Lower leg skin (tissue), 4 donors: ENCODE measurements at regions not wholly inside any gene's neighbourhood (a gene's known extent, or its start where the extent isn't known, plus 50 kb on each side); places are given as distances from the start of the nearest gene placed in this dataset.

Source experiments
- DNase-seq, 2 donors: peaks; one replicate each; pipeline ENCODE4 v3.0.0-alpha.2; 2019; ENCODE audit warnings: low spot score in 2 of 2
- H3K4me3 ChIP-seq: fragments of 200-600 bp; sonication (generic); 2 replicates; pipeline ENCODE4 v1.5.1; 2017; ENCODE audit warnings: mild to moderate bottlenecking, low read depth; ENCODE audit not compliant: poor library complexity, severe bottlenecking
- POLR2A ChIP-seq, 2 donors: fragments of 450-650 bp; IDR thresholded peaks; one replicate each; pipeline ENCODE4 v1.6.1; 2016 to 2017; ENCODE audit warnings: antibody characterized with exemption in 2 of 2, mild to moderate bottlenecking in 1 of 2, moderate library complexity in 1 of 2
- WGBS, 2 donors: methylation state at CpG; one replicate each; pipeline ENCODE4 v1.1.5; 2018; 5-methylcytosine and 5-hydroxymethylcytosine counted together
- intact Hi-C: fragments of 100-400 bp; cut with DNase I; formaldehyde crosslinking; loops from one replicate; pipeline ENCODE4 v1.15.0; 2023; ENCODE audit warnings: low total_unique reads
- TF ChIP-seq, protein P1 (sequence below), 3 donors: fragments of 450-650 bp; IDR thresholded peaks; one replicate each; pipeline ENCODE4 v1.5.1; 2016; ENCODE audit warnings: antibody characterized with exemption in 3 of 3, mild to moderate bottlenecking in 3 of 3, moderate library complexity in 2 of 3

DNA sequence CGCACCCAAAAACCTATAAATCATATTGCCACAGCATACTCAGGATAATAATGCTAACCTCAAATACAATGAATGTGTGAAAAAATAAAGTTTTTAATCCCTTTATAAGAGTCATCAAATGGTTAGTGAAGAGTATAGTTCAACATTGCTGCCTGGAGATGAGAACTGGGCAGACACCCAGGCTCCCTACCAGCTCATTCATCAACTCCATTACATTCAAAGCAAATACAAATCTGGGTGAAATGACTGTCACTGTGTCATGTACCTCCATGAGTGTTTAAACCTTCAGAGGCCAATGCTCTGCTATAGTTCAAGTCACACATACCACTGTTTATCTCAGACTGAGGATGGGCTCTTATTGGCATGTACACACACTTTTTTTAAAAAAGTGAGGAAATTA lies 167.2 kb upstream of the KCNMB2 start:
- 93 to 95% methylated on average over 1 of the region's 1 CpG for WGBS, 2 donors
- H3K4me3 ChIP-seq, result no peak overlapping the region
- TF ChIP-seq, protein P1, sequence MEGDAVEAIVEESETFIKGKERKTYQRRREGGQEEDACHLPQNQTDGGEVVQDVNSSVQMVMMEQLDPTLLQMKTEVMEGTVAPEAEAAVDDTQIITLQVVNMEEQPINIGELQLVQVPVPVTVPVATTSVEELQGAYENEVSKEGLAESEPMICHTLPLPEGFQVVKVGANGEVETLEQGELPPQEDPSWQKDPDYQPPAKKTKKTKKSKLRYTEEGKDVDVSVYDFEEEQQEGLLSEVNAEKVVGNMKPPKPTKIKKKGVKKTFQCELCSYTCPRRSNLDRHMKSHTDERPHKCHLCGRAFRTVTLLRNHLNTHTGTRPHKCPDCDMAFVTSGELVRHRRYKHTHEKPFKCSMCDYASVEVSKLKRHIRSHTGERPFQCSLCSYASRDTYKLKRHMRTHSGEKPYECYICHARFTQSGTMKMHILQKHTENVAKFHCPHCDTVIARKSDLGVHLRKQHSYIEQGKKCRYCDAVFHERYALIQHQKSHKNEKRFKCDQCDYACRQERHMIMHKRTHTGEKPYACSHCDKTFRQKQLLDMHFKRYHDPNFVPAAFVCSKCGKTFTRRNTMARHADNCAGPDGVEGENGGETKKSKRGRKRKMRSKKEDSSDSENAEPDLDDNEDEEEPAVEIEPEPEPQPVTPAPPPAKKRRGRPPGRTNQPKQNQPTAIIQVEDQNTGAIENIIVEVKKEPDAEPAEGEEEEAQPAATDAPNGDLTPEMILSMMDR (IDR thresholded peaks at IDR 0.05), result no peak
- no peak for TF ChIP-seq POLR2A (IDR thresholded peaks at IDR 0.05)
- no peak for DNase-seq
- intact Hi-C loops, result no loop called here

DNA sequence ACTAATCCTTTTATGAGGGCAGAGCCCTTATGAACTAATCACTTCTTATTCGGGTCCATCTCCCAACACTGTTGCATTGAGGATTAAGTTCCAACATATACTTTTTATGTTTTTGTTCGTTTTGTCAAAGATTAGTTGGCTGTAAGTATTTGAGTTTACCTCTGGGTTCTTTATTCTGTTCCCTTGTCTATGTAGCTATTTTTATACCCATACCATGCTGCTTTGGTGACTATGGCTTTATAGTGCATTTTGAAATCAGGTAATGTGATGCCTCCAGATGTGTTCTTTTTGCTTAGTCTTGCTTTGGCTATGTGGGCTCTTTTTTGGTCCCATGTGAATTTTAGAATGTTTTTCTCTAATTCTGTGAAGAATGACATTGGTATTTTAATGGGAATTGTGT lies 166.4 kb upstream of the KCNMB2 start:
- no peak overlapping the region for H3K4me3 ChIP-seq
- intact Hi-C loops, result no loop called here
- TF ChIP-seq, protein P1 (IDR thresholded peaks at IDR 0.05), result no peak
- TF ChIP-seq POLR2A (IDR thresholded peaks at IDR 0.05), result no peak
- WGBS, 2 donors, result 91 to 97% methylated on average over 2 of the region's 2 CpGs
- no peak for DNase-seq

DNA sequence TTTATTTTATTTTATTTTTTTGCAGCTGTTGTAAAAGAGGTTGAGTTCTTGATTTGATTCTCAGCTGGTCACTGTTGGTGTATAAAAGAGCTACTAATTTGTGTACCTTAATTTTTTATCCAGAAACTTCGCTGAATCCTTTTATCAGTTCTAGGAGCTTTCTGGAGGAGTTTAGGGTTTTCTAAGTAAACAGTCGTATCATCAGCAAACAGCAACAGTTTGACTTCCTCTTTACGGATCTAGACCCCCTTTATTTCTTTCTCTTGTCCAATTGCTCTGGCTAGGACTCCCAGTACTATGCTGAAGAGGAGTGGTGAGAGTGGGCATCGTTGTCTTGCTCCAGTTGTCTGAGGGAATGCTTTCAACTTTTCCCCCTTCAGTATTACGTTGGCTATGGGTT lies 165.8 kb upstream of the KCNMB2 start:
- no peak for TF ChIP-seq POLR2A (IDR thresholded peaks at IDR 0.05)
- TF ChIP-seq, protein P1 (IDR thresholded peaks at IDR 0.05), result no peak
- intact Hi-C loops, result no loop called here
- 95 to 96% methylated on average over 5 of the region's 5 CpGs for WGBS, 2 donors

DNA sequence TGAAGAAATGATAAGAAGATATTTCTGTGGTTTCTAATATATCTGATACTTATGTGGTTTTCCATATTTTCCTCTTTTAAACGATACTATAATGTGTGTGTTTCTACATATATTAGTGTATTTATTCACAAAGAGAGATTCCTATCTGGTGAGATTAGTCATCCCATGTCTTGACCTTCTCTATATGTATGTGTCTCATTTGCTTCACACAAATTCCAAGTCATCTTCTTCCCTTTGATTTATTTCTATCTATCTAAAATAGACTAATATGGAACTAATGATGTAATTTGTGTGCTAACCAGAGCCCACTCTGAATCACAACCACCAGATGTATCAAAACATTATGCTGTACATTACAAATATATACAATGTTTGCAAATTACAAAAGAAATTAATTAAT lies 154.7 kb upstream of the KCNMB2 start:
- no peak for DNase-seq
- no peak overlapping the region for H3K4me3 ChIP-seq
- intact Hi-C loops, result no loop called here
- TF ChIP-seq, protein P1 (IDR thresholded peaks at IDR 0.05), result no peak
- no peak for TF ChIP-seq POLR2A (IDR thresholded peaks at IDR 0.05)
- 31 to 55% methylated on average over 1 of the region's 1 CpG for WGBS, 2 donors

More for the DNA sequence above, 165.8 kb upstream of the KCNMB2 start:
- no peak for DNase-seq
- H3K4me3 ChIP-seq, result no peak overlapping the region

DNA sequence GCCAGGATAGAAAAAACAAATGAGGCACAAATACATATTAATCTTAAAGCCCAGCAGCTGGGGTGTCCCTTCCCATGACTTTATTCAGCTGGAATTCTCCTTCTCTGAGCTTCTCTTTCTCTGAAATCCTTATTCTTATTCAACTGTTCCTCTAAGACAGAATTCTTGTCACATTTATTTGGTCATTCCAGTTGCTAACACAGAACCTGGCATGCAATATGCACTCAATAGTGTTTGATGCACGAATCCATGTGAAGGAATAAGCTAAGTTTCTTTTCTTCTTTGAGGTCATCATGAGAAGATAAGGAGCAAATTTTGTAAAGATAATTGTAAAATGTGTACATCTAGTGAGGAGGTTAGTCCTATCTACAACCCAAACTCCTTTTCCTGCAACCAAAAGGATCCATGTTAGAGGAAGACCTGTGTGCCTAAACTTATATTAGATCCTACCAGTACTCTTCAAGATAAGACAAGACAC lies 154.2 kb upstream of the KCNMB2 start:
- no peak for DNase-seq
- intact Hi-C loops, result no loop called here
- 43 to 53% methylated on average over 1 of the region's 1 CpG for WGBS, 2 donors
- H3K4me3 ChIP-seq, result no peak overlapping the region
- TF ChIP-seq, protein P1 (IDR thresholded peaks at IDR 0.05), result no peak
- no peak for TF ChIP-seq POLR2A (IDR thresholded peaks at IDR 0.05)

DNA sequence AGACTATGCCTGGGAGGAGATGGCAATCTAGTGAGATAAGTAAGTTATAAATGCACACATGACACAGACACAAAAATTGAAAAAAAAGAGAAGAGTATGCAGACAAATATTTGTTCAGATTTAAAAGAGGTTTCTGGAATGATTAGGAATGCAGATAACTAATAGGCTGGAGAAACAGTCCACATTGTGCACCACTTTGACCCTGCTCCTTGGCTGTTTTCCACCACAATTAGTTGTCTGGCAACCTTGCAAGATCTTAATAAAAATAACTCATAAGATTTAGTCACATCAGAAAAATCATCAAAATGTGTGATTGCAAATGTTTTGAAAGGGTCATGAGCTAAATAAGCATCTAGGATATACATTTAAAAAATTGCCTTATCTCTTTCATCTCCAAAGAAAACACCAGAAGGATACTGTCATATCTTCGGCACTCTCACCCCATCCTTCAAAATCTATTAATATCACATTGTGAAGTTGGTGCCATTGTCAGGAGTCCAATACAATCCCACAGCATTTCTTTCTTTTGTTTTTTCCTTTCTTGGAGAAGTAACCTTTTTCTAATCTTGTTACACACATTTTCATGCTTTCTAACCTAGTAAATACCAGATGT lies 153.7 kb upstream of the KCNMB2 start:
- TF ChIP-seq, protein P1 (IDR thresholded peaks at IDR 0.05), result no peak
- TF ChIP-seq POLR2A (IDR thresholded peaks at IDR 0.05), result no peak
- intact Hi-C loops, result no loop called here
- no peak overlapping the region for H3K4me3 ChIP-seq
- 11 to 18% methylated on average over 1 of the region's 1 CpG for WGBS, 2 donors
- DNase-seq, result no peak
